WTC11 (cell line): ENCODE measurements at regions not wholly inside any gene's neighbourhood (a gene's known extent, or its start where the extent isn't known, plus 50 kb on each side); places are given as distances from the start of the nearest gene placed in this dataset.
A peak's percentile ranks its signal among the peaks of the same experiment; 100 is the strongest.

Experiments
- ATAC-seq: fragments of 200-7000 bp; cut with Tn5 transposase; 2 replicates; pipeline ENCODE4 v1.10.0; 2021; ENCODE audit warnings: mild to moderate bottlenecking, moderate library complexity
- CTCF ChIA-PET: fragments of 300-600 bp; sonication (Branson Sonifier 250); formaldehyde crosslinking; loops from one replicate; lab custom pipeline; 2021; ENCODE audit warnings: antibody characterized with exemption; lab: Charles Lee
- POLR2A ChIA-PET: fragments of 350-600 bp; sonication (Branson Sonifier 250); formaldehyde crosslinking; loops from one replicate; lab custom pipeline; 2021; ENCODE audit warnings: antibody characterized with exemption; lab: Charles Lee
- DNase-seq: peaks from one replicate; pipeline ENCODE4 v3.0.0; 2021; ENCODE audit warnings: low spot score
- H3K27ac Mint-ChIP-seq: 2 replicates; pipeline ENCODE4 v1.8.0; 2021; ENCODE audit warnings: mixed read lengths
- H3K27me3 Mint-ChIP-seq: 2 replicates; pipeline ENCODE4 v1.8.0; 2021; ENCODE audit warnings: low read depth, mild to moderate bottlenecking, moderate library complexity, mixed read lengths
- H3K36me3 Mint-ChIP-seq: 2 replicates; pipeline ENCODE4 v1.8.0; 2021; ENCODE audit warnings: mixed read lengths
- H3K4me1 Mint-ChIP-seq: 2 replicates; pipeline ENCODE4 v1.8.0; 2022; ENCODE audit warnings: mixed read lengths
- H3K4me3 Mint-ChIP-seq: 2 replicates; pipeline ENCODE4 v1.8.0; 2021; ENCODE audit warnings: mild to moderate bottlenecking, moderate library complexity, mixed read lengths
- H3K9me3 Mint-ChIP-seq: 2 replicates; pipeline ENCODE4 v1.8.0; 2021; ENCODE audit warnings: mixed read lengths
- AFF4 ChIP-seq: sonication (generic); formaldehyde crosslinking; IDR thresholded peaks from 2 replicates; pipeline ENCODE4 v1.8.1; 2023; ENCODE audit warnings: mild to moderate bottlenecking, missing genetic modification reagents, borderline replicate concordance
- ATF1 ChIP-seq: sonication (generic); formaldehyde crosslinking; IDR thresholded peaks from 2 replicates; pipeline ENCODE4 v1.8.1; 2023; ENCODE audit warnings: mild to moderate bottlenecking, moderate library complexity, missing genetic modification reagents
- CREB1 ChIP-seq: sonication (generic); formaldehyde crosslinking; IDR thresholded peaks from 2 replicates; pipeline ENCODE4 v1.8.0; 2023; ENCODE audit warnings: mild to moderate bottlenecking, missing genetic modification reagents
- CTCF ChIP-seq: fragments of 200-600 bp; IDR thresholded peaks from 2 replicates; pipeline ENCODE4 v1.8.0; 2022; ENCODE audit warnings: antibody characterized with exemption
- FOXJ3 ChIP-seq: sonication (generic); formaldehyde crosslinking; IDR thresholded peaks from 2 replicates; pipeline ENCODE4 v1.9.0; 2021; ENCODE audit warnings: missing genetic modification reagents, mild to moderate bottlenecking, borderline replicate concordance
- GABPB1 ChIP-seq: sonication (generic); formaldehyde crosslinking; IDR thresholded peaks from 2 replicates; pipeline ENCODE4 v1.8.1; 2023; ENCODE audit warnings: mild to moderate bottlenecking, missing genetic modification reagents
- MLX ChIP-seq: sonication (generic); formaldehyde crosslinking; IDR thresholded peaks from 2 replicates; pipeline ENCODE4 v1.8.1; 2023; ENCODE audit warnings: mild to moderate bottlenecking, missing genetic modification reagents, moderate library complexity
- MYBL2 ChIP-seq: sonication (generic); formaldehyde crosslinking; IDR thresholded peaks from 2 replicates; pipeline ENCODE4 v1.8.1; 2023; ENCODE audit warnings: mild to moderate bottlenecking, moderate library complexity, missing genetic modification reagents
- NR2C2 ChIP-seq: sonication (generic); formaldehyde crosslinking; IDR thresholded peaks from 2 replicates; pipeline ENCODE4 v1.8.0; 2022; ENCODE audit warnings: mild to moderate bottlenecking, missing genetic modification reagents
- NR3C1 ChIP-seq: sonication (generic); formaldehyde crosslinking; conservative IDR thresholded peaks from 2 replicates; pipeline ENCODE4 v1.8.1; 2023; ENCODE audit warnings: low read depth, mild to moderate bottlenecking, missing genetic modification reagents
- STAT6 ChIP-seq: sonication (generic); formaldehyde crosslinking; conservative IDR thresholded peaks from 2 replicates; pipeline ENCODE4 v1.8.1; 2023; ENCODE audit warnings: mild to moderate bottlenecking, low read depth, missing genetic modification reagents, moderate library complexity
- TCF7 ChIP-seq: sonication (generic); formaldehyde crosslinking; IDR thresholded peaks from 2 replicates; pipeline ENCODE4 v1.8.0; 2022; ENCODE audit warnings: mild to moderate bottlenecking, low read depth, missing genetic modification reagents, moderate library complexity
- TEAD1 ChIP-seq: sonication (generic); formaldehyde crosslinking; IDR thresholded peaks from 2 replicates; pipeline ENCODE4 v1.8.0; 2022; ENCODE audit warnings: mild to moderate bottlenecking, missing genetic modification reagents
- USF1 ChIP-seq: sonication (generic); formaldehyde crosslinking; IDR thresholded peaks from 2 replicates; pipeline ENCODE4 v1.8.0; 2022; ENCODE audit warnings: mild to moderate bottlenecking, missing genetic modification reagents
- ZMAT4 ChIP-seq: fragments of 250-450 bp; sonication (Bioruptor Pico); IDR thresholded peaks from 2 replicates; pipeline ENCODE4 v1.9.0; 2021; ENCODE audit warnings: mild to moderate bottlenecking
- ZNF121 ChIP-seq: sonication (generic); formaldehyde crosslinking; IDR thresholded peaks from 2 replicates; pipeline ENCODE4 v1.8.0; 2023; ENCODE audit warnings: missing genetic modification reagents
- ZNF138 ChIP-seq: sonication (generic); formaldehyde crosslinking; conservative IDR thresholded peaks from 2 replicates; pipeline ENCODE4 v1.8.1; 2022; ENCODE audit warnings: mild to moderate bottlenecking, moderate library complexity, missing genetic modification reagents
- ZNF317 ChIP-seq: sonication (generic); formaldehyde crosslinking; IDR thresholded peaks from 2 replicates; pipeline ENCODE4 v1.8.1; 2023; ENCODE audit warnings: low read depth, mild to moderate bottlenecking, moderate library complexity, missing genetic modification reagents, borderline replicate concordance
- ZNF396 ChIP-seq: fragments of 250-450 bp; sonication (Bioruptor Pico); IDR thresholded peaks from 2 replicates; pipeline ENCODE4 v1.8.0; 2021; ENCODE audit warnings: mild to moderate bottlenecking, moderate library complexity, borderline replicate concordance

- TF ChIP-seq AFF4 (CRISPR knock-in tag) = no peak
- TF ChIP-seq MYBL2 = no peak
- no peak for TF ChIP-seq NR2C2
- no peak for TF ChIP-seq ZNF396 (CRISPR knock-in tag)
- no peak for TF ChIP-seq ZNF317 (CRISPR knock-in tag)
- no peak for TF ChIP-seq TCF7 (CRISPR knock-in tag)
Observed at GRCh38 chr10:29127731-29128130, 161.1 kb upstream of the LYZL1 start (continued).

GRCh38 chr10:29130190-29130673 lies 158.6 kb upstream of the LYZL1 start:
- H3K27ac Mint-ChIP-seq = no peak overlapping the region
- peak; percentile 66 for ATAC-seq

GRCh38 chr10:29131952-29132547 lies 156.8 kb upstream of the LYZL1 start:
- ChIA-PET POLR2A (interaction anchor here (0.7 kb wide), 1 partner anchor 13 kb away, joined by 3 read pairs; no protein-coding TSS in a partner anchor), CTCF (interaction anchor here (0.6 to 3.7 kb wide), 5 partner anchors 11 to 1476 kb away, joined by 3 to 22 read pairs (median 7); no protein-coding TSS in a partner anchor)
- H3K27me3 Mint-ChIP-seq = no peaks in the 10 kb centered on the region; the same call in 1 of the 2 replicates
- H3K27ac Mint-ChIP-seq = no peak overlapping the region
- peaks cover 23% of the 10 kb centered on the region for H3K4me1 Mint-ChIP-seq
- 0 out of 2 replicates have a peak, but pooled peaks cover 4% of the 10 kb centered on the region for H3K9me3 Mint-ChIP-seq
- no peaks in the 10 kb centered on the region for H3K36me3 Mint-ChIP-seq
- TF ChIP-seq ZNF138 = no peak
- TF ChIP-seq MLX (CRISPR knock-in tag) = no peak
- no peak for TF ChIP-seq ZNF121
- TF ChIP-seq STAT6 (CRISPR knock-in tag) = no peak
- no peak for TF ChIP-seq MYBL2
- no peak for TF ChIP-seq ZMAT4 (CRISPR knock-in tag)
- no peak for TF ChIP-seq TEAD1 (CRISPR knock-in tag)
- no peak for TF ChIP-seq ATF1 (CRISPR knock-in tag)
- TF ChIP-seq NR3C1 (CRISPR knock-in tag) = no peak
- TF ChIP-seq CREB1 (CRISPR knock-in tag) = no peak
- TF ChIP-seq FOXJ3 (CRISPR knock-in tag) = no peak
- no peak overlapping the region for H3K4me3 Mint-ChIP-seq
- no peak for ATAC-seq
- DNase-seq = no peak

More at GRCh38 chr10:29130190-29130673, 158.6 kb upstream of the LYZL1 start:
- POLR2A ChIA-PET = no interaction called here
- H3K36me3 Mint-ChIP-seq = no peaks in the 10 kb centered on the region
- no peaks in the 10 kb centered on the region; the same call in 1 of the 2 replicates for H3K27me3 Mint-ChIP-seq
- DNase-seq = no peak
- 0 out of 2 replicates have a peak, but pooled peaks cover 4% of the 10 kb centered on the region for H3K9me3 Mint-ChIP-seq
- TF ChIP-seq USF1 (CRISPR knock-in tag) (no peak), CTCF (0 out of 2 replicates have a peak, but pooled peaks have one; percentile 12), GABPB1 (CRISPR knock-in tag) (peak; percentile 39; the same call in 1 of the 2 replicates), CREB1 (CRISPR knock-in tag) (no peak)
- no peak overlapping the region for H3K4me3 Mint-ChIP-seq
- CTCF ChIA-PET = interaction anchor here (0.7 to 3.6 kb wide), 5 partner anchors 11 to 1053 kb away, joined by 3 to 19 read pairs (median 4); no protein-coding TSS in a partner anchor
- peaks cover 31% of the 10 kb centered on the region for H3K4me1 Mint-ChIP-seq
